ENCODE measurements at regions not wholly inside any gene's neighbourhood (a gene's known extent, or its start where the extent isn't known, plus 50 kb on each side); places are given as distances from the start of the nearest gene placed in this dataset.
"Not testable (repeated sequence)": the region's sequence is repeated elsewhere in the genome, so short reads cannot be mapped to it uniquely, and the experiment has no call there.

GRCh38 chr12:61290473-61290872 is 969.7 kb upstream of the USP15 start:
- Histone ChIP-seq H3K79me2 (ENCODE audit: insufficient read depth) (no peaks in the 10 kb centered on the region), H3K4me3 (no peak overlapping the region), H3K36me3 (ENCODE audit: low read depth) (no peaks in the 10 kb centered on the region), H2AFZ (no peak overlapping the region), H3K9ac (no peak overlapping the region), H3F3A (ENCODE audit: insufficient read depth) (no peaks in the 10 kb centered on the region), H3K27ac (no peak overlapping the region), H3K4me2 (ENCODE audit: unreplicated experiment) (no peak overlapping the region), H3K4me1 (ENCODE audit: insufficient read depth) (no peaks in the 10 kb centered on the region), H3K9me3 (ENCODE audit: low read depth) (no peaks in the 10 kb centered on the region), H3K9me2 (ENCODE audit: insufficient read depth) (no peaks in the 10 kb centered on the region), H3K27me3 (replicated peaks; ENCODE audit: insufficient read depth) (no peaks in the 10 kb centered on the region), H4K20me1 (ENCODE audit: insufficient read depth) (no peaks in the 10 kb centered on the region)
- WGBS, 2 experiments (ENCODE audit: low coverage in 1 of 2, low lambda C conversion rate in 2 of 2, missing lambda C conversion rate in 2 of 2): 36 to 39% methylated on average over 2 of the region's 2 CpGs
- in situ Hi-C loops (cut with MboI): no loop called here
- TF ChIP-seq EZH2 (IDR thresholded peaks at IDR 0.05; ENCODE audit: insufficient read depth, poor library complexity, severe bottlenecking): no peak
- no peak for TF ChIP-seq EZH2phosphoT487 (IDR thresholded peaks at IDR 0.05; ENCODE audit: insufficient read depth, low read depth)
- no peak for DNase-seq

DNA sequence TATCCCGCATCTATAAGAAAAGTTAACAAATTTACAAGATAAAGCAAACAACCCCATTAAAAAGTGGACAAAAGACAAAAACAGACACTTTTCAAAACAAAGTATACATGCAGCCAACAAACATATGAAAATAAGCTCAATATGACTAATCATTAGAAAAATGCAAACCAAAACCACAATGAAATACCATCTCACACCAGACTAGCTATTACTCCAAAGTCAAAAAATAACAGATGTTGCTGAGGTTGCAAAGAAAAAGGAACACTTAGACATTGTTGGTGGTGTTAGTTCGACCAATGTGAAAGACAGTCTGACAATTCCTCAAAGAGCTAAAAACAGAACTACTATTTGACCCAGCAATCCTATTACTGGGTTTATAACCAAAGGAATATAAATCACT is 968.6 kb upstream of the USP15 start:
- no peaks in the 10 kb centered on the region for H4K20me1 ChIP-seq (ENCODE audit: insufficient read depth)
- no peak for DNase-seq
- no peaks in the 10 kb centered on the region for H3F3A ChIP-seq (ENCODE audit: insufficient read depth)
- no peaks in the 10 kb centered on the region for H3K79me2 ChIP-seq (ENCODE audit: insufficient read depth)
- TF ChIP-seq EZH2 (IDR thresholded peaks at IDR 0.05; ENCODE audit: insufficient read depth, poor library complexity, severe bottlenecking) (no peak), EZH2phosphoT487 (IDR thresholded peaks at IDR 0.05; ENCODE audit: insufficient read depth, low read depth) (no peak)
- no peak overlapping the region for H2AFZ ChIP-seq
- H3K36me3 ChIP-seq (ENCODE audit: low read depth): no peaks in the 10 kb centered on the region
- H3K9me3 ChIP-seq (ENCODE audit: low read depth): no peaks in the 10 kb centered on the region
- in situ Hi-C loops (cut with MboI): no loop called here
- no peak overlapping the region for H3K4me2 ChIP-seq (ENCODE audit: unreplicated experiment)
- H3K27me3 ChIP-seq (replicated peaks; ENCODE audit: insufficient read depth): no peaks in the 10 kb centered on the region
- no peaks in the 10 kb centered on the region for H3K9me2 ChIP-seq (ENCODE audit: insufficient read depth)
- H3K4me1 ChIP-seq (ENCODE audit: insufficient read depth): no peaks in the 10 kb centered on the region
- no peak overlapping the region for H3K9ac ChIP-seq
- H3K27ac ChIP-seq: no peak overlapping the region
- H3K4me3 ChIP-seq: no peak overlapping the region
- WGBS, 2 experiments (ENCODE audit: low coverage in 1 of 2, low lambda C conversion rate in 2 of 2, missing lambda C conversion rate in 2 of 2): 13 to 22% methylated on average over 2 of the region's 2 CpGs

GRCh38 chr12:61294011-61294410 is 966.2 kb upstream of the USP15 start:
- H2AFZ ChIP-seq; H3K27ac ChIP-seq; H3K27me3 ChIP-seq (replicated peaks; ENCODE audit: insufficient read depth); H4K20me1 ChIP-seq (ENCODE audit: insufficient read depth); H3K4me1 ChIP-seq (ENCODE audit: insufficient read depth); H3K4me3 ChIP-seq; H3K36me3 ChIP-seq (ENCODE audit: low read depth); H3K9me3 ChIP-seq (ENCODE audit: low read depth); H3K79me2 ChIP-seq (ENCODE audit: insufficient read depth); DNase-seq; H3K4me2 ChIP-seq (ENCODE audit: unreplicated experiment); H3K9me2 ChIP-seq (ENCODE audit: insufficient read depth); H3K9ac ChIP-seq; in situ Hi-C loops (cut with MboI); H3F3A ChIP-seq (ENCODE audit: insufficient read depth): not testable (repeated sequence)
- WGBS, 2 experiments (ENCODE audit: low coverage in 1 of 2, low lambda C conversion rate in 2 of 2, missing lambda C conversion rate in 2 of 2): 74 to 80% methylated on average over 13 of the region's 13 CpGs

DNA sequence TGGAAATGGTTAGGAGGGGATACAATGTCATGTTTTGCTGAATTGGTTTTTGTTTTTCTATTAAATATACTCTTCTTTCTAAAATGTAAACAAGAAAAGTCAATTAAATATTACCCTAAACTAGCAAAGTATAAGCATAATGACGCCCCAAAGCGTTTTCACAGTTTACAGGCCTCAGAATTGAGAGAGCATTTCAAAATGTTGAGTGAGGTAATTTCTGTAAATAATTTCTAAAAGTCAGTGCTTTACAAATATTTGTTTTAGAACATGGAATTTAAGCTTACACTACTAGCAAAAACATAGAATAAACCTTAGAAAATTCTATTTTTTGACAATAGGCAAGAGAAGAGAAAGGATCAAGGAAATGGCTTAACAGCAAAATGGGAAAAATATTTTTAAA is 958.4 kb upstream of the USP15 start:
- TF ChIP-seq EZH2phosphoT487 (IDR thresholded peaks at IDR 0.05; ENCODE audit: insufficient read depth, low read depth): no peak
- no peak for TF ChIP-seq EZH2 (IDR thresholded peaks at IDR 0.05; ENCODE audit: insufficient read depth, poor library complexity, severe bottlenecking)
- Histone ChIP-seq H4K20me1 (ENCODE audit: insufficient read depth) (no peaks in the 10 kb centered on the region), H3K4me1 (ENCODE audit: insufficient read depth) (no peaks in the 10 kb centered on the region), H3K9me2 (ENCODE audit: insufficient read depth) (no peaks in the 10 kb centered on the region), H2AFZ (no peak overlapping the region), H3F3A (ENCODE audit: insufficient read depth) (no peaks in the 10 kb centered on the region), H3K4me3 (no peak overlapping the region), H3K27me3 (replicated peaks; ENCODE audit: insufficient read depth) (no peaks in the 10 kb centered on the region), H3K36me3 (ENCODE audit: low read depth) (no peaks in the 10 kb centered on the region), H3K4me2 (ENCODE audit: unreplicated experiment) (no peak overlapping the region), H3K9ac (no peak overlapping the region), H3K9me3 (ENCODE audit: low read depth) (no peaks in the 10 kb centered on the region), H3K27ac (no peak overlapping the region), H3K79me2 (ENCODE audit: insufficient read depth) (no peaks in the 10 kb centered on the region)
- in situ Hi-C loops (cut with MboI): no loop called here
- DNase-seq: no peak
- 26 to 32% methylated on average over 2 of the region's 2 CpGs for WGBS, 2 experiments (ENCODE audit: low coverage in 1 of 2, low lambda C conversion rate in 2 of 2, missing lambda C conversion rate in 2 of 2)

DNA sequence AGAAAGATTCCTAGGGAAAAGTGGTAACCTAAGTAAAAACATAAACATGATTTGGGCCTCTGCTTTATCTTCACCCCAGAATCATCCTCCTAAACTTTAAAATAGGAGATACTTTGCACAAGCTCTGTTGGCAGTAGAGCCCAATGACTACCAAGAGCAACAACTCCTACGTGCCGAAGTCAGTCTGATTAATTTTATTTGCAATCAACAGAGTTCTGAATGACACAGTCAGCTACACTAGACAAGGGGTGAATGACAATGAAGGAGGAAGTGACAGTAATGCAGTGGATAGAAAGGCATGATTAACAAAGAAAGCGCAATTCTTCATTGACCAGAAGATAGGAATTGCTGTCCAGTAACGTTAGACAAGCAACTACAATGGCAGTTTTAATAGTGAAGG is 957.9 kb upstream of the USP15 start:
- Histone ChIP-seq H3F3A (ENCODE audit: insufficient read depth) (no peaks in the 10 kb centered on the region), H3K9me2 (ENCODE audit: insufficient read depth) (no peaks in the 10 kb centered on the region), H3K27ac (no peak overlapping the region), H2AFZ (no peak overlapping the region), H3K4me2 (ENCODE audit: unreplicated experiment) (no peak overlapping the region), H4K20me1 (ENCODE audit: insufficient read depth) (no peaks in the 10 kb centered on the region), H3K36me3 (ENCODE audit: low read depth) (no peaks in the 10 kb centered on the region), H3K4me3 (no peak overlapping the region), H3K27me3 (replicated peaks; ENCODE audit: insufficient read depth) (no peaks in the 10 kb centered on the region), H3K4me1 (ENCODE audit: insufficient read depth) (no peaks in the 10 kb centered on the region), H3K79me2 (ENCODE audit: insufficient read depth) (no peaks in the 10 kb centered on the region), H3K9me3 (ENCODE audit: low read depth) (no peaks in the 10 kb centered on the region), H3K9ac (no peak overlapping the region)
- DNase-seq: no peak
- WGBS, 2 experiments (ENCODE audit: low coverage in 1 of 2, low lambda C conversion rate in 2 of 2, missing lambda C conversion rate in 2 of 2): 16 to 24% methylated on average over 4 of the region's 4 CpGs
- in situ Hi-C loops (cut with MboI): no loop called here
- TF ChIP-seq EZH2phosphoT487 (IDR thresholded peaks at IDR 0.05; ENCODE audit: insufficient read depth, low read depth) (no peak), EZH2 (IDR thresholded peaks at IDR 0.05; ENCODE audit: insufficient read depth, poor library complexity, severe bottlenecking) (no peak)
